PC-9 (cell line): ENCODE measurements at regions not wholly inside any gene's neighbourhood (a gene's known extent, or its start where the extent isn't known, plus 50 kb on each side); places are given as distances from the start of the nearest gene placed in this dataset.

Source experiments
- BruUV-seq: library from RNA; stranded (reverse); fragments of 400-500 nt; replicated peaks from 2 replicates; lab custom pipeline; 2021; lab: Mats Ljungman, UMichigan
- CTCF ChIA-PET: fragments of 300-600 bp; sonication (Branson Sonifier 250); formaldehyde crosslinking; loops from one replicate; lab custom pipeline; 2022; ENCODE audit warnings: antibody characterized with exemption; lab: Charles Lee
- POLR2A ChIA-PET: fragments of 300-600 bp; sonication (Branson Sonifier 250); formaldehyde crosslinking; loops from one replicate; lab custom pipeline; 2022; ENCODE audit warnings: antibody characterized with exemption; ENCODE audit not compliant: unreplicated experiment; lab: Charles Lee
- DNase-seq, 2 experiments: peaks; one replicate each; pipeline versions ENCODE4 v3.0.0 to v3.0.0-alpha.2; 2015 to 2022; ENCODE audit warnings: mixed read lengths in 1 of 2
- H2AFZ ChIP-seq: fragments of 200-600 bp; sonication (generic); 2 replicates; pipeline ENCODE4 v1.8.1; 2017; ENCODE audit warnings: antibody characterized with exemption
- H3F3A ChIP-seq: fragments of 200-600 bp; sonication (generic); 2 replicates; pipeline ENCODE4 v1.8.1; 2017; ENCODE audit warnings: antibody characterized with exemption, mild to moderate bottlenecking, low read depth; ENCODE audit not compliant: insufficient read depth
- H3K27ac ChIP-seq: fragments of 200-600 bp; sonication (generic); 2 replicates; pipeline ENCODE4 v1.6.1; 2016; ENCODE audit warnings: mixed run types
- H3K27me3 ChIP-seq: fragments of 200-600 bp; sonication (generic); 2 replicates; pipeline ENCODE4 v1.6.1; 2016; ENCODE audit warnings: low read depth, mixed run types; ENCODE audit not compliant: insufficient read depth
- H3K36me3 ChIP-seq: fragments of 200-600 bp; sonication (generic); 2 replicates; pipeline ENCODE4 v1.6.1; 2016; ENCODE audit warnings: low read depth, mixed run types
- H3K4me1 ChIP-seq: fragments of 200-600 bp; sonication (generic); replicated peaks from 2 replicates; pipeline ENCODE4 v1.6.1; 2016; ENCODE audit warnings: mixed run types; ENCODE audit not compliant: insufficient read depth
- H3K4me2 ChIP-seq: fragments of 200-600 bp; sonication (generic); 2 replicates; pipeline ENCODE4 v1.6.1; 2017; ENCODE audit warnings: mixed run types
- H3K4me3 ChIP-seq: fragments of 200-600 bp; sonication (generic); 2 replicates; pipeline ENCODE4 v1.6.1; 2016; ENCODE audit warnings: mixed run types
- H3K79me2 ChIP-seq: fragments of 200-600 bp; sonication (generic); 2 replicates; pipeline ENCODE4 v1.6.1; 2017; ENCODE audit warnings: low read depth, mixed run types
- H3K9me2 ChIP-seq: fragments of 200-600 bp; sonication (generic); 2 replicates; pipeline ENCODE4 v1.8.1; 2017; ENCODE audit warnings: mild to moderate bottlenecking; ENCODE audit not compliant: insufficient read depth
- H3K9me3 ChIP-seq: fragments of 200-600 bp; sonication (generic); 2 replicates; pipeline ENCODE4 v1.8.1; 2016; ENCODE audit warnings: low read depth; ENCODE audit not compliant: insufficient read depth
- H4K20me1 ChIP-seq: fragments of 200-600 bp; sonication (generic); 2 replicates; pipeline ENCODE4 v1.8.1; 2017; ENCODE audit not compliant: insufficient read depth
- EZH2 ChIP-seq: fragments of 200-600 bp; sonication (generic); IDR thresholded peaks from 2 replicates; pipeline ENCODE4 v1.8.0; 2017; ENCODE audit warnings: antibody characterized with exemption, low read depth
- intact Hi-C: fragments of 100-400 bp; cut with micrococcal nuclease; formaldehyde crosslinking; loops from one replicate; pipeline ENCODE4 v1.10.0; 2022; ENCODE audit not compliant: unreplicated experiment
- TF ChIP-seq, protein P1 (sequence below): fragments of 200-600 bp; sonication (generic); conservative IDR thresholded peaks from 2 replicates; pipeline ENCODE4 v1.6.1; 2017; ENCODE audit warnings: mixed run types, antibody characterized with exemption, mild to moderate bottlenecking, moderate library complexity

DNA sequence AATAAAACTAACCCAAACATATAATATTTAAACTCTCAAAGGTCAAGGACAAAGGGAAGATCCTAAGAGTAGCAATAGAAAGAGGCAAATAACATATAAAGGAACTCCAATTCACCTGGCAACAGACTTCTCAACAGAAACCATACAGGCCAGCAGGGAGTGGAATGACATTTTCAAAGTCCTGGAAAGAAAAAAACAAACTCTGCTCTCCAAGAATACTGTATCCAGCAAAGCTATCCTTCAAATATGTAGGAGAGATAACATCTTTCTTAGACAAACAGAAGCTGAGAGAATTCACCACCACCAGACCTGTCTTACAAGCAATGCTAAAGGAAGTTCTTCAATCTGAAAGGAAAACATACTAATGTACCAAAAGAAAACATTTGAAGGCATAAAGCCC, 51.5 kb upstream of the TMEM158 start:
- TF ChIP-seq, protein P1, sequence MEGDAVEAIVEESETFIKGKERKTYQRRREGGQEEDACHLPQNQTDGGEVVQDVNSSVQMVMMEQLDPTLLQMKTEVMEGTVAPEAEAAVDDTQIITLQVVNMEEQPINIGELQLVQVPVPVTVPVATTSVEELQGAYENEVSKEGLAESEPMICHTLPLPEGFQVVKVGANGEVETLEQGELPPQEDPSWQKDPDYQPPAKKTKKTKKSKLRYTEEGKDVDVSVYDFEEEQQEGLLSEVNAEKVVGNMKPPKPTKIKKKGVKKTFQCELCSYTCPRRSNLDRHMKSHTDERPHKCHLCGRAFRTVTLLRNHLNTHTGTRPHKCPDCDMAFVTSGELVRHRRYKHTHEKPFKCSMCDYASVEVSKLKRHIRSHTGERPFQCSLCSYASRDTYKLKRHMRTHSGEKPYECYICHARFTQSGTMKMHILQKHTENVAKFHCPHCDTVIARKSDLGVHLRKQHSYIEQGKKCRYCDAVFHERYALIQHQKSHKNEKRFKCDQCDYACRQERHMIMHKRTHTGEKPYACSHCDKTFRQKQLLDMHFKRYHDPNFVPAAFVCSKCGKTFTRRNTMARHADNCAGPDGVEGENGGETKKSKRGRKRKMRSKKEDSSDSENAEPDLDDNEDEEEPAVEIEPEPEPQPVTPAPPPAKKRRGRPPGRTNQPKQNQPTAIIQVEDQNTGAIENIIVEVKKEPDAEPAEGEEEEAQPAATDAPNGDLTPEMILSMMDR = no peak
- TF ChIP-seq EZH2 = no peak
- peaks cover 14% of the 10 kb centered on the region for H3F3A ChIP-seq
- no peak overlapping the region for H3K27ac ChIP-seq
- H3K27me3 ChIP-seq = no peaks in the 10 kb centered on the region
- H3K4me3 ChIP-seq = no peak overlapping the region
- no TSS peak for BruUV-seq
- intact Hi-C loops = no loop called here
- DNase-seq = no peak
- CTCF ChIA-PET = no interaction called here
- H3K4me1 ChIP-seq = peaks cover 17% of the 10 kb centered on the region
- peaks cover 20% of the 10 kb centered on the region for H3K9me3 ChIP-seq
- H3K4me2 ChIP-seq = no peak overlapping the region
- H2AFZ ChIP-seq = no peak overlapping the region
- H3K36me3 ChIP-seq = no peaks in the 10 kb centered on the region
- POLR2A ChIA-PET = no interaction called here
- no peaks in the 10 kb centered on the region for H3K79me2 ChIP-seq
- no peaks in the 10 kb centered on the region for H4K20me1 ChIP-seq
- H3K9me2 ChIP-seq = no peaks in the 10 kb centered on the region

DNA sequence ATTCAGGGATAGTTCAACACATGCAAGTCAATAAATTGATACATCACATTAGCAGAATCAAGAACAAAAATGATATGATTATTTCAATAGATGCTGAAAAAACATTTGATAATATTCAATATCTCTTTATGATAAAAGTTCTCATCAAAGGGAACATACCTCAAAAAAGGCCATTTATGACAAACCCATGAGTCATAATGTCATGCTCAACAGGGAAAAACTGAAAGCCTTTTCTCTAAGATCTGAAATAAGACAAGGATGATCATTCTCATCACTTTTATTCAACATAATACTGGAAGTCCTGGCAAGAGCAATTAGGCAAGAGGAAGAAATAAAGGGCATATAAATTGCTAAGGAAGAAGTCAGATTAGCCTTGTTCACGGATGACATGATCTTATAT, 54.1 kb upstream of the TMEM158 start:
- BruUV-seq = no TSS peak
- peaks cover 20% of the 10 kb centered on the region for H3K9me3 ChIP-seq
- CTCF ChIA-PET = no interaction called here
- no peaks in the 10 kb centered on the region for H3K4me1 ChIP-seq
- H3K4me3 ChIP-seq = no peak overlapping the region
- no peak for TF ChIP-seq EZH2
- TF ChIP-seq, protein P1 = no peak
- DNase-seq = no peak
- H3F3A ChIP-seq = no peaks in the 10 kb centered on the region
- no peak overlapping the region for H3K4me2 ChIP-seq
- POLR2A ChIA-PET = no interaction called here
- intact Hi-C loops = no loop called here
- no peak overlapping the region for H2AFZ ChIP-seq
- no peaks in the 10 kb centered on the region for H3K79me2 ChIP-seq
- no peaks in the 10 kb centered on the region for H4K20me1 ChIP-seq
- H3K27ac ChIP-seq = no peak overlapping the region
- H3K9me2 ChIP-seq = no peaks in the 10 kb centered on the region
- no peaks in the 10 kb centered on the region for H3K27me3 ChIP-seq
- no peaks in the 10 kb centered on the region for H3K36me3 ChIP-seq

DNA sequence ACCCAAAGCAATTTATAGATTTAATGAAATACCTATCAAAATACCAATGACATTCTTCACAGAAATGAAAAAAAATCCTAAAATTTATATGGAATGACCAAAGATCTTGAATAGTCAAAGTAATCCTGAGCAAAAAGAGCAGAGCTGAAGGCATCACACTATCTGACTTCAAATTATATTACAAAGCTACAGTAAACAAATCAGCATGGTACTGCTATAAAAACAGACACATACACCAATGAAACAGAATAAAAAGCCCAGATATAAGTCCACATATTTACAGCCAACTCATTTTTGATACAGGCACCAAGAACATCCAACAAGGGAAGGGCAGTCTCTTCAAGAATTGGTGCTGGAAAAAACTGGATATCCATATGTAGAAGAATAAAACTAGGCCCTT, 54.9 kb upstream of the TMEM158 start:
- intact Hi-C loops = no loop called here
- DNase-seq = no peak
- Histone ChIP-seq H2AFZ (no peak overlapping the region), H3K9me3 (peaks cover 20% of the 10 kb centered on the region), H3K4me1 (no peaks in the 10 kb centered on the region), H3K4me3 (no peak overlapping the region), H3K9me2 (no peaks in the 10 kb centered on the region), H3F3A (no peaks in the 10 kb centered on the region), H3K36me3 (no peaks in the 10 kb centered on the region), H3K27me3 (no peaks in the 10 kb centered on the region), H3K27ac (no peak overlapping the region), H4K20me1 (no peaks in the 10 kb centered on the region), H3K79me2 (no peaks in the 10 kb centered on the region), H3K4me2 (no peak overlapping the region)
- BruUV-seq = no TSS peak
- ChIA-PET POLR2A (no interaction called here), CTCF (no interaction called here)
- TF ChIP-seq, protein P1 = no peak
- TF ChIP-seq EZH2 = no peak
